ENCODE measurements at regions not wholly inside any gene's neighbourhood (a gene's known extent, or its start where the extent isn't known, plus 50 kb on each side); places are given as distances from the start of the nearest gene placed in this dataset.

DNA sequence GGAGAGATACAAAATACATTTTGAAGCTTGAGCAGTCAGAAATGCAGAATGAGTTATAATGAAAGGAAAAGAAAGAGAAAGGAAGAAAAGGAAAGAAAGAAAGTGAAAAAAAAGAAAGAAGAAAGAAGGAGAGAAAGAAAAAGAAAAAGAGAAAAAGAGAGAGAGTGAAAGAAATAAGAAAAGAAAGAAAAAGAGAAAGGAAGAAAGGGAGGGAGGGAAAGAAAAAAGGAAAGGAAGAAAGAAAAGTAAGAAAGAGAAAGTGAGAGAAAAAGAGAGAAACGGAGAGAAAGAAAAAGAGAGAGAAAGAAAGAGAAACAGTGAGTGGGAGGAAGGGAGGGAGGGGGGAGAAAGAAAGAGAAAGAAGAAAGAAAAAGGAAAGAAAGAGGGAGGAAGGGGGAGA, 549.9 kb downstream of the GALC start:
- no peak for TF ChIP-seq POLR2AphosphoS5 (IDR thresholded peaks at IDR 0.05; ENCODE audit: low read depth, low read length)
- no peak for TF ChIP-seq TAF1 (IDR thresholded peaks at IDR 0.05; ENCODE audit: borderline replicate concordance, insufficient read depth, low read length)
- TF ChIP-seq, protein P1, sequence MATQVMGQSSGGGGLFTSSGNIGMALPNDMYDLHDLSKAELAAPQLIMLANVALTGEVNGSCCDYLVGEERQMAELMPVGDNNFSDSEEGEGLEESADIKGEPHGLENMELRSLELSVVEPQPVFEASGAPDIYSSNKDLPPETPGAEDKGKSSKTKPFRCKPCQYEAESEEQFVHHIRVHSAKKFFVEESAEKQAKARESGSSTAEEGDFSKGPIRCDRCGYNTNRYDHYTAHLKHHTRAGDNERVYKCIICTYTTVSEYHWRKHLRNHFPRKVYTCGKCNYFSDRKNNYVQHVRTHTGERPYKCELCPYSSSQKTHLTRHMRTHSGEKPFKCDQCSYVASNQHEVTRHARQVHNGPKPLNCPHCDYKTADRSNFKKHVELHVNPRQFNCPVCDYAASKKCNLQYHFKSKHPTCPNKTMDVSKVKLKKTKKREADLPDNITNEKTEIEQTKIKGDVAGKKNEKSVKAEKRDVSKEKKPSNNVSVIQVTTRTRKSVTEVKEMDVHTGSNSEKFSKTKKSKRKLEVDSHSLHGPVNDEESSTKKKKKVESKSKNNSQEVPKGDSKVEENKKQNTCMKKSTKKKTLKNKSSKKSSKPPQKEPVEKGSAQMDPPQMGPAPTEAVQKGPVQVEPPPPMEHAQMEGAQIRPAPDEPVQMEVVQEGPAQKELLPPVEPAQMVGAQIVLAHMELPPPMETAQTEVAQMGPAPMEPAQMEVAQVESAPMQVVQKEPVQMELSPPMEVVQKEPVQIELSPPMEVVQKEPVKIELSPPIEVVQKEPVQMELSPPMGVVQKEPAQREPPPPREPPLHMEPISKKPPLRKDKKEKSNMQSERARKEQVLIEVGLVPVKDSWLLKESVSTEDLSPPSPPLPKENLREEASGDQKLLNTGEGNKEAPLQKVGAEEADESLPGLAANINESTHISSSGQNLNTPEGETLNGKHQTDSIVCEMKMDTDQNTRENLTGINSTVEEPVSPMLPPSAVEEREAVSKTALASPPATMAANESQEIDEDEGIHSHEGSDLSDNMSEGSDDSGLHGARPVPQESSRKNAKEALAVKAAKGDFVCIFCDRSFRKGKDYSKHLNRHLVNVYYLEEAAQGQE (IDR thresholded peaks at IDR 0.05; ENCODE audit: insufficient read depth in 1 of 2, low read depth in 2 of 2, low read length in 2 of 2), result no peak
- TF ChIP-seq FOXP2 (optimal IDR thresholded peaks at IDR 0.05; ENCODE audit: borderline replicate concordance, extremely low read depth, extremely low read length, insufficient read depth), result no peak
- no peak for TF ChIP-seq SIN3A (IDR thresholded peaks at IDR 0.05; ENCODE audit: borderline replicate concordance, insufficient read depth, low read length)

DNA sequence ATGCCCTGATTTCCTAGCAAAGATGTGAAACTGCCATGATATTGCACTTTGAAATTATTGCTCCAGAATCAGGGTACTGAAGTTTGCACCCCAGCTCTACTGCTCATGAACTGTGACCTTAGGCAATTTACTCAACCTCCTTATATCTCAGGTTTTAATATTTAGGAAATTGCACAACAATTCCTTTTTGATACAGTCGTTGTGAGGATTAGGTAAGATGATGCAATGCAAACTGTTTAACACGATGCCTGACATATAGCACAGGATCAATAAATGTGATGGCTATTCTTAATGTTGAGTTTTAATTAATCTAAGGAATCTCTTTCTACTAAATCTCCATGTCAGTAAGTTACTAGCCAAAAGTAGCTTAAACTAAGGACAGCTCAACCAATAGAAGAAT, 555.8 kb downstream of the GALC start:
- TF ChIP-seq TAF1 (IDR thresholded peaks at IDR 0.05; ENCODE audit: borderline replicate concordance, insufficient read depth, low read length) (no peak), FOXP2 (optimal IDR thresholded peaks at IDR 0.05; ENCODE audit: borderline replicate concordance, extremely low read depth, extremely low read length, insufficient read depth) (no peak), SIN3A (IDR thresholded peaks at IDR 0.05; ENCODE audit: borderline replicate concordance, insufficient read depth, low read length) (no peak), POLR2AphosphoS5 (IDR thresholded peaks at IDR 0.05; ENCODE audit: low read depth, low read length) (no peak)
- TF ChIP-seq, protein P1 (IDR thresholded peaks at IDR 0.05; ENCODE audit: insufficient read depth in 1 of 2, low read depth in 2 of 2, low read length in 2 of 2), result no peak

DNA sequence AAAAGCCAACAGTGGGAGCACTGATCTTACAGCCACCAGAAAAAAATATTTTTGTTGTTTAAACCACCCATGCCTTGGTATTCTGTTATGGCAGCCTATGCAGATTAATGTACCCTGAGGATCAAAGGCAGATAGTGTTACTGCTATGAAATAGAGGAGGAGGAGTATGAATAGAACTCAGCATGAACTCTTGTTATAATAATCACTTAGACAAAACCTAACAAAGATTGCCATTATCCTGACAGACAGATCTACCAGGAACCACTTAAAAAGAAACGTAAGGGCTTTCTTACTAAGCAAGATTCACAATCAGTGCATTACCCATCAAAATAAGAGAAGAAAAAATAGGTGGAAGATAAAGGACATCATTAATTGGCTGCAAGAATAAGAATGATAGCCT, 558.3 kb downstream of the GALC start:
- TF ChIP-seq, protein P1 (IDR thresholded peaks at IDR 0.05; ENCODE audit: insufficient read depth in 1 of 2, low read depth in 2 of 2, low read length in 2 of 2), result no peak
- no peak for TF ChIP-seq TAF1 (IDR thresholded peaks at IDR 0.05; ENCODE audit: borderline replicate concordance, insufficient read depth, low read length)

GRCh38 chr14:87434011-87434410, 559.0 kb downstream of the GALC start:
- TF ChIP-seq FOXP2 (optimal IDR thresholded peaks at IDR 0.05; ENCODE audit: borderline replicate concordance, extremely low read depth, extremely low read length, insufficient read depth), result no peak
- TF ChIP-seq, protein P1 (IDR thresholded peaks at IDR 0.05; ENCODE audit: insufficient read depth in 1 of 2, low read depth in 2 of 2, low read length in 2 of 2), result no peak
- TF ChIP-seq TAF1 (IDR thresholded peaks at IDR 0.05; ENCODE audit: borderline replicate concordance, insufficient read depth, low read length), result no peak
- TF ChIP-seq POLR2AphosphoS5 (IDR thresholded peaks at IDR 0.05; ENCODE audit: low read depth, low read length), result no peak
- TF ChIP-seq SIN3A (IDR thresholded peaks at IDR 0.05; ENCODE audit: borderline replicate concordance, insufficient read depth, low read length), result no peak

- no peak for TF ChIP-seq SIN3A (IDR thresholded peaks at IDR 0.05; ENCODE audit: borderline replicate concordance, insufficient read depth, low read length)
- TF ChIP-seq TAF1 (IDR thresholded peaks at IDR 0.05; ENCODE audit: borderline replicate concordance, insufficient read depth, low read length), result no peak
- TF ChIP-seq, protein P1 (IDR thresholded peaks at IDR 0.05; ENCODE audit: insufficient read depth in 1 of 2, low read depth in 2 of 2, low read length in 2 of 2), result no peak
- no peak for TF ChIP-seq POLR2AphosphoS5 (IDR thresholded peaks at IDR 0.05; ENCODE audit: low read depth, low read length)
- TF ChIP-seq FOXP2 (optimal IDR thresholded peaks at IDR 0.05; ENCODE audit: borderline replicate concordance, extremely low read depth, extremely low read length, insufficient read depth), result no peak
Observed at GRCh38 chr14:87432698-87433097, 560.3 kb downstream of the GALC start.

All from PFSK-1 (cell line).